ENCODE measurements at regions not wholly inside any gene's neighbourhood (a gene's known extent, or its start where the extent isn't known, plus 50 kb on each side); places are given as distances from the start of the nearest gene placed in this dataset.

DNA sequence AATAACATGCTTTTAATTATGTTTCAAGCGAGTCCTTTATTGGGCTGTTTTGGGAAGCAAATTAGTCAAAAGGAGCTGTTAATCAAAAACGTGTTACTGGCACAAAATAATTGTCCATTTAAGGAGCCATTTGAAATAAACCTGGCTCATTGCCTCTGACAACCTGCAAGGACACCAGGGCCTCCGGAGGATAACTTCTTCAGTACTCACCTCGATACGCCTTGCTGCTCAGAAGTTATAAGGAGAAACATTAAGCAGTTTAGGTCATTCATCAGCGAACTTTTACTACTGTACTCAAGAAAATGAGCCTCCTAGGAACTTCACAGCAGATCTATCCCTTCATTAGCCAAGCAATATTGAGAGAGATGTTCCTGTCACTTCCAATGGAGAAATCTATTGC lies 1579.2 kb upstream of the ACVR2A start:
- DNase-seq (ENCODE audit: low spot score) = no peak
- TF ChIP-seq, protein P1, sequence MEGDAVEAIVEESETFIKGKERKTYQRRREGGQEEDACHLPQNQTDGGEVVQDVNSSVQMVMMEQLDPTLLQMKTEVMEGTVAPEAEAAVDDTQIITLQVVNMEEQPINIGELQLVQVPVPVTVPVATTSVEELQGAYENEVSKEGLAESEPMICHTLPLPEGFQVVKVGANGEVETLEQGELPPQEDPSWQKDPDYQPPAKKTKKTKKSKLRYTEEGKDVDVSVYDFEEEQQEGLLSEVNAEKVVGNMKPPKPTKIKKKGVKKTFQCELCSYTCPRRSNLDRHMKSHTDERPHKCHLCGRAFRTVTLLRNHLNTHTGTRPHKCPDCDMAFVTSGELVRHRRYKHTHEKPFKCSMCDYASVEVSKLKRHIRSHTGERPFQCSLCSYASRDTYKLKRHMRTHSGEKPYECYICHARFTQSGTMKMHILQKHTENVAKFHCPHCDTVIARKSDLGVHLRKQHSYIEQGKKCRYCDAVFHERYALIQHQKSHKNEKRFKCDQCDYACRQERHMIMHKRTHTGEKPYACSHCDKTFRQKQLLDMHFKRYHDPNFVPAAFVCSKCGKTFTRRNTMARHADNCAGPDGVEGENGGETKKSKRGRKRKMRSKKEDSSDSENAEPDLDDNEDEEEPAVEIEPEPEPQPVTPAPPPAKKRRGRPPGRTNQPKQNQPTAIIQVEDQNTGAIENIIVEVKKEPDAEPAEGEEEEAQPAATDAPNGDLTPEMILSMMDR (IDR thresholded peaks at IDR 0.05; ENCODE audit: extremely low read depth, insufficient read depth, missing control alignments) = no peak
- in situ Hi-C loops (cut with MboI; ENCODE audit: low pct_unique_long_range_greater_than_20kb, low sequenced_read_pairs, unreplicated experiment) = no loop called here

DNA sequence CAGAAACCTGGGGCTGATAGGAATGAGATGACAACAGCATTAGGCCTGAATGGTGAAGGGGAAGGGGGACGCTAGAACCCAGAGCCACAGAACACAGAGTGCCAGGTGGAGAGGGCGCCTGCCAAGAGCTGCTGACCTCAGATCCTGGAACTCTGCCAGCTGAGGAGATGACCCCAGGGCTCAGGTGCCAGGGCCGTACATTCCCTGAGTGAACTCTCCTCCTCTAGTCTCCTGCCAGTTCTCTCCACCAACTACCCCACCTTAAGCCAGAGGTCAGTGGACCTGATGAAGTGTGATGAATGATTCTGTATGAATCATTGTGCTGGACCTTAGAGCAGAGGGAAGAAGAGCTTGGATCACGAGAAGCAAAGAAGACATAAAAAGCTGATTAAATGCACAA lies 1582.2 kb upstream of the ACVR2A start:
- TF ChIP-seq, protein P1 (IDR thresholded peaks at IDR 0.05; ENCODE audit: extremely low read depth, insufficient read depth, missing control alignments) = no peak
- no peak for DNase-seq (ENCODE audit: low spot score)
- in situ Hi-C loops (cut with MboI; ENCODE audit: low pct_unique_long_range_greater_than_20kb, low sequenced_read_pairs, unreplicated experiment) = no loop called here

DNA sequence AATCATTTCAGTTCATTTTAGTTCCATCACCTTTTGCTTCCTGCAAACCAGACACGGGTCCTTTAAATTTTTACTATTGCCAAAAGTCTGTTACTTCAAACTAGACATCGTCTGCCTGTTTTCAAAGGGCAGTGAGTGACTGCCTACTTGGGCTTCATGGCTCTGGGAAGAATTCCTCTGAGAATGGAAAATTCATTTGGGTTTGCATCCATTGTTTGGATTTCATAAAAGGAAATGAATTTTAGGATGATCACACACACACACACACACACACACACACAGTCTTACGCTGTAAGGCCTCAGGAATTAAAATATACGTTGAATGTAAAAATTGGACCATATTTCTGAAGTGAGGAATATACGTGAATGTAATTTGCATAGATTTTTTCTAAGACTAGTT lies 1584.3 kb upstream of the ACVR2A start:
- in situ Hi-C loops (cut with MboI; ENCODE audit: low pct_unique_long_range_greater_than_20kb, low sequenced_read_pairs, unreplicated experiment) = no loop called here
- TF ChIP-seq, protein P1 (IDR thresholded peaks at IDR 0.05; ENCODE audit: extremely low read depth, insufficient read depth, missing control alignments) = no peak
- DNase-seq (ENCODE audit: low spot score) = no peak

DNA sequence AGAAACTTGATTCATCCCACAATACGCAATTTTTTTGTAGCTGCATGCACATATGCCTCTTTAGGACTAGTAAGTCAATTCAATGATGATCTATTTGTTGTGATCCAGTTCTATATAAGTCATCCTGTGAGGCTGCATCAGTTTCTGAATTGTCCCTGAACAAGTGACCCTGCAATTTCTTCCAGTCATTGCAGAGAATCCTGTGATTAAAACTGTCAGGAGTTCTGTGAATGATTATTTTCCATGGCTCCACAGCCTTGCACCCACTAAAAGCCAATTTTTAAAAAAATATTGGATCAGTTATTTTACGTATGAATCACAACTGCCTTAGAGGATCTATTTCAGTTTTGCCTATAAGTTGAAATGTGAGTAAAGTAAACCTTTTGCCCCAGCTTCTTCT lies 1585.0 kb upstream of the ACVR2A start:
- TF ChIP-seq, protein P1 (IDR thresholded peaks at IDR 0.05; ENCODE audit: extremely low read depth, insufficient read depth, missing control alignments) = no peak
- DNase-seq (ENCODE audit: low spot score) = no peak
- in situ Hi-C loops (cut with MboI; ENCODE audit: low pct_unique_long_range_greater_than_20kb, low sequenced_read_pairs, unreplicated experiment) = no loop called here

DNA sequence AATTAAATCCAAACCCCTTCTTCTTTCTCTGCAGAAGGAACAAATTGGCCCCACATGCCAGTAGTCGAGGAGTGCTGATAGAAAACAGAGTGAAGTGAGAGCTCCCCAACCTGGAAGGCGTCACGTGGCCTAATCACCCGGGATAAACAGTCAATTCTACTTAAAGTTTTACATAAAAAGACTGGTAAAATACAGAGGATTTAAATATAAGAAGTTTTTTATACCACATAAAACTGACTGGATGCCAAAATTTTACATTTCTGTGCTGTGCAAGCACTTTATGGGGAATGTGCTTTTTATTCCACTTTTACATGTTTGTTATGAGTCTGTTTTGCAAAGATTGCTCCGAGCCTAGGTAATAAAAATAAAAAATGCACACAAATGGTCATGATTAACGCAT lies 1586.8 kb upstream of the ACVR2A start:
- DNase-seq (ENCODE audit: low spot score) = no peak
- TF ChIP-seq, protein P1 (IDR thresholded peaks at IDR 0.05; ENCODE audit: extremely low read depth, insufficient read depth, missing control alignments) = no peak
- in situ Hi-C loops (cut with MboI; ENCODE audit: low pct_unique_long_range_greater_than_20kb, low sequenced_read_pairs, unreplicated experiment) = no loop called here

DNA sequence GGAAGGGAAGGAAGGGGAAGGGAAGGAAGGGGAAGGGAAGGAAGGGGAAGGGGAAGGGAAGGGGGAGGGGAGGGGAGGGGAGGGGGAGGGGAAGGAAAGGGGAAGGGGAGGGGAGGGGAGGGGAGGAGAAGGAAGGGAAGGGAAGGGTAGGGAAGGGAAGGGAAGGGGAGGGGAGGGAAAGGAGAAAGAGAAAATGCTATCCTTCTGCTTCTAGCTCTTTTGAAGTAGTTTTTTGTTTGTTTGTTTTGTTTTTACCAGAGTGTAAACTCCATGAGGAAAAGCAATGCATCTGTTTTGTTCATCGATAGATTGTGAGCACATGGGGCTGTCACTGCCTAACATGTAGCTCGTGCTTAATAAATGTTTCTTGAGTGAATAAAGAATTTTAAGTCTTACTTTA lies 1592.7 kb upstream of the ACVR2A start:
- no peak for DNase-seq (ENCODE audit: low spot score)
- in situ Hi-C loops (cut with MboI; ENCODE audit: low pct_unique_long_range_greater_than_20kb, low sequenced_read_pairs, unreplicated experiment) = no loop called here
- TF ChIP-seq, protein P1 (IDR thresholded peaks at IDR 0.05; ENCODE audit: extremely low read depth, insufficient read depth, missing control alignments) = no peak

DNA sequence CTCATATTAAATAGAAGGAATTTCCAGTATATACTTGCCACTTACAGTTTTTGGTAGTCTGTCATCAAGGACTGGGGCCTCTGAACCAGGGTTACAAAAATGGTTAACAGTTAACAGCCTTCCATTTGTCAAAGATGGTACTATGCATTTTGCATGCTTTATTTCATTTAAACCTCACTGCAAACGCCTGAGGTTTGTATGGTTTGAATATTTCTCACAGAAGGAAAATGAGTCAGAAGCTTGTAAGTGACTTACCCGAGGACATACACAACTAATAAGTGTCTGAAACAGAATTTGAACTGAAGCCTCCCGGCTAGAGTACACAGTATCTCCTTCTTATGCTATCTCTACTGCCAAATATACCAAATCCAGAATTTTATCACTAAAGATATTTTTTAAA lies 1593.5 kb upstream of the ACVR2A start:
- TF ChIP-seq, protein P1 (IDR thresholded peaks at IDR 0.05; ENCODE audit: extremely low read depth, insufficient read depth, missing control alignments) = no peak
- in situ Hi-C loops (cut with MboI; ENCODE audit: low pct_unique_long_range_greater_than_20kb, low sequenced_read_pairs, unreplicated experiment) = no loop called here

More for the DNA sequence above, 1593.5 kb upstream of the ACVR2A start:
- no peak for DNase-seq (ENCODE audit: low spot score)

All from GM13977 (cell line).